ENCODE measurements at regions not wholly inside any gene's neighbourhood (a gene's known extent, or its start where the extent isn't known, plus 50 kb on each side); places are given as distances from the start of the nearest gene placed in this dataset.

DNA sequence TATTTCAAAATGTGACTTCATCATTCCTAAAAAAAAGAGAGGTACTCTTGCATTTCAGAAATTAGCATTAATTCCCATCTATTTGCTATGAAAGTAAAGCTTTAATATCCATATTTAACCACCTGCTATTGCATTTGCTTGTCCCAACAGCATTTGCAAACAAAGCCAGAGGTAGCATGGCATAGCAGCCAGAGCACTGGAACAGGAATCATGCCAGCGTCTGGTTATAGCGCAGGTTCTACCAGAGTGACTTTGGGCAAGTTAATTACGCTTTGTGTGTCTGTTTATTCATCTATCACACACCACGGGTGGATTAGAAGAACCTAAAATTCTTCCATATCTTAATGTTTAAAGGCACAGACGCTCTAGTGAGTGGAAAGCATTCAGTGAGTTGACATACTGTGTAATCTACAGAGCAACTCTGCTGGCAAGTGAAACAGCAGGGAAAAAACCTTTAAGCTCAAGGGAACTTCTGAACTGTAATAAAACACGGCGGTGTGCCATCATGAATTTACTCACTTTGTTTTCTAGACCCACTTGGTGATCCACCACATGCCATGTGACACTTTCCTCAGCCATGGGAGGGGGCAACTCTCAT is 76.6 kb upstream of the QRFPR start:
- Histone ChIP-seq H3K4me3 (no peak overlapping the region), H3K4me1 (no peaks in the 10 kb centered on the region), H3K9me3 (no peaks in the 10 kb centered on the region), H3K27ac (no peak overlapping the region), H3K36me3 (no peaks in the 10 kb centered on the region), H3K27me3 (peaks cover 0 to 14% (median 0%) of the 10 kb centered on the region in 4 donors)
- no peak for DNase-seq
- intact Hi-C loops (cut with DNase I), result no loop called here
- TF ChIP-seq, protein P1, sequence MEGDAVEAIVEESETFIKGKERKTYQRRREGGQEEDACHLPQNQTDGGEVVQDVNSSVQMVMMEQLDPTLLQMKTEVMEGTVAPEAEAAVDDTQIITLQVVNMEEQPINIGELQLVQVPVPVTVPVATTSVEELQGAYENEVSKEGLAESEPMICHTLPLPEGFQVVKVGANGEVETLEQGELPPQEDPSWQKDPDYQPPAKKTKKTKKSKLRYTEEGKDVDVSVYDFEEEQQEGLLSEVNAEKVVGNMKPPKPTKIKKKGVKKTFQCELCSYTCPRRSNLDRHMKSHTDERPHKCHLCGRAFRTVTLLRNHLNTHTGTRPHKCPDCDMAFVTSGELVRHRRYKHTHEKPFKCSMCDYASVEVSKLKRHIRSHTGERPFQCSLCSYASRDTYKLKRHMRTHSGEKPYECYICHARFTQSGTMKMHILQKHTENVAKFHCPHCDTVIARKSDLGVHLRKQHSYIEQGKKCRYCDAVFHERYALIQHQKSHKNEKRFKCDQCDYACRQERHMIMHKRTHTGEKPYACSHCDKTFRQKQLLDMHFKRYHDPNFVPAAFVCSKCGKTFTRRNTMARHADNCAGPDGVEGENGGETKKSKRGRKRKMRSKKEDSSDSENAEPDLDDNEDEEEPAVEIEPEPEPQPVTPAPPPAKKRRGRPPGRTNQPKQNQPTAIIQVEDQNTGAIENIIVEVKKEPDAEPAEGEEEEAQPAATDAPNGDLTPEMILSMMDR (IDR thresholded peaks at IDR 0.05), result no peak
- TF ChIP-seq POLR2A (IDR thresholded peaks at IDR 0.05), result no peak
- 50 to 63% methylated on average over 7 of the region's 7 CpGs for WGBS, 2 donors

DNA sequence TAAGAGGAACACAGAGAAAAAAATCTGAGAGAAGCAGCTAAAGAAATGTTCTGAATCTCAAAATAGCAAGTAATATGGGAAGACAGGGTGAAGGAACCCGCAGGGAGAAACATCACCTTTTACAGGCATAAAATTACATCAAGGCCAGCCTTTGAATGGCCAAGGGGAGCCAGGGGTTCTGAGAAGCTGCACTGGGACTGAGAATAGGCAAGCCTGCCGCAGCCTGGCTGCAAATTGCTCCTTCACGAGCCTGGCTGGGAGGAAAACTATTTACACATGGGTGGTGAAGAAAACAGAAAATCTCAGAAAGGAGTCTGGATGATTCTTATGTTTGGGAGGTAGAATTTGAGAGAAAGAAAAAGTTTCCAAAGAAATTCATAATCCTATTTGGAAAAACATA is 74.5 kb upstream of the QRFPR start:
- DNase-seq, result no peak
- intact Hi-C loops (cut with DNase I), result no loop called here
- Histone ChIP-seq H3K9me3 (no peaks in the 10 kb centered on the region), H3K36me3 (no peaks in the 10 kb centered on the region), H3K4me1 (no peaks in the 10 kb centered on the region), H3K27ac (no peak overlapping the region), H3K27me3 (peaks cover 0 to 11% (median 0%) of the 10 kb centered on the region in 4 donors), H3K4me3 (no peak overlapping the region)
- TF ChIP-seq, protein P1 (IDR thresholded peaks at IDR 0.05), result no peak
- no peak for TF ChIP-seq POLR2A (IDR thresholded peaks at IDR 0.05)
- WGBS, 2 donors, result 24 to 40% methylated on average over 3 of the region's 3 CpGs

DNA sequence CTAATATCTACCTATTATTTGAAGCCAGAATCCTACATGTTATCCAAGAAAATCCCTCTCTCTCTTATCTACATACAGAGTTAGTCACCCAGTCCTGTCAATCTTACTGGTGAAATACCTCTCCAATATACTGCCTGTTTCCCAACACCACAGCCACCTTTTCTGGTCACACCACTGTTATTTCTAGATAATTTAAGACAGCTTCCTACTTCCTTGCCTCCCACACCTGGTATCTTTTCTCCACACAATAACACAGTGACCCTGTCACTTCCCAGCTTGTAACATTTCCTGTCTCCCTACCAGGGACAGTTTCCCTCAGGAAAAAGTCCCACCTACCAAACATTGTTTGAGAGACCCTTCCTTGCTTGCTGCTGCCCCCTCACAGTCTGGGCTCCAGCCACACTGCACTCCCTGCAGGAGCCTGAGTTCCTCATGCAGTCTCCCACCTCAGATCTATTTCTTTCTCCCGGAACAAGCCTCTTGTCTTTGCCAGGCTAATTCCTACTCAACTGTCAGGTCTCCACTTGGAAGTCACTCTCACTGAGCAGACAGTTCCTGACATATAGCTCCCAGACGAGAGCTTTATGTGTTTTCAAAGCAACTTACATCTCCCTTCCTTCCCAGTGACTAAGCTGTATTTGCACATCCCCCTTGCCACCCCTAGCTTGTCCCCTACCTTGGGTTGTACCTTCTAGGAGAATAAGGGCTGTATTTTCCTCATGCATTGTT is 73.6 kb upstream of the QRFPR start:
- no peaks in the 10 kb centered on the region for H3K9me3 ChIP-seq
- intact Hi-C loops (cut with DNase I), result no loop called here
- H3K36me3 ChIP-seq, result no peaks in the 10 kb centered on the region
- DNase-seq, result no peak
- no peak overlapping the region for H3K27ac ChIP-seq
- no peak for TF ChIP-seq POLR2A (IDR thresholded peaks at IDR 0.05)
- TF ChIP-seq, protein P1 (IDR thresholded peaks at IDR 0.05), result no peak
- 18% methylated on average over 2 of the region's 2 CpGs for WGBS, 2 donors
- H3K4me3 ChIP-seq, result no peak overlapping the region
- no peaks in the 10 kb centered on the region for H3K4me1 ChIP-seq
- H3K27me3 ChIP-seq, result peaks cover 0 to 11% (median 0%) of the 10 kb centered on the region in 4 donors

DNA sequence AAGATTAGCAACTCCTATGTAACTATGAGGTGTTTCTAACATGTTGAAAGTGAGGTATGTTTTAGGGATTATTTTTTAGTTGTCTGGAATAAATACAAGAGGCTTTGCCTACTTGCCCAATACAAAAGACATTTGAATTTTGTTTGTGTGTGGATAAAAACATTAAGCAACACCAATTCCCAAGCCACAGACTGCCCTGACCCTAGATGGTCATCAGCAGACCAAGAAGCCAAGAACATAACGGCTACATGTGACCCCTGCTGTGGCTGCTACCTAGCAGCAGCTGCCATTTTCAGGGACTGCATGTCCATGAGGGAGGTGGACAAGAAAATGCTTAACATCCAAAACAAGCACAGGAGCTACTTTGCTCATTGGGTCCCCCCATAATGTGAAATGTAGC is 70.5 kb upstream of the QRFPR start:
- Histone ChIP-seq H3K36me3 (no peaks in the 10 kb centered on the region), H3K9me3 (no peaks in the 10 kb centered on the region), H3K27me3 (peaks cover 0 to 7% (median 0%) of the 10 kb centered on the region in 4 donors), H3K4me3 (no peak overlapping the region), H3K4me1 (no peaks in the 10 kb centered on the region), H3K27ac (no peak overlapping the region)
- intact Hi-C loops (cut with DNase I), result no loop called here
- no peak for DNase-seq
- TF ChIP-seq POLR2A (IDR thresholded peaks at IDR 0.05), result no peak
- TF ChIP-seq, protein P1 (IDR thresholded peaks at IDR 0.05), result no peak
- 58 to 78% methylated on average over 1 of the region's 1 CpG for WGBS, 2 donors

DNA sequence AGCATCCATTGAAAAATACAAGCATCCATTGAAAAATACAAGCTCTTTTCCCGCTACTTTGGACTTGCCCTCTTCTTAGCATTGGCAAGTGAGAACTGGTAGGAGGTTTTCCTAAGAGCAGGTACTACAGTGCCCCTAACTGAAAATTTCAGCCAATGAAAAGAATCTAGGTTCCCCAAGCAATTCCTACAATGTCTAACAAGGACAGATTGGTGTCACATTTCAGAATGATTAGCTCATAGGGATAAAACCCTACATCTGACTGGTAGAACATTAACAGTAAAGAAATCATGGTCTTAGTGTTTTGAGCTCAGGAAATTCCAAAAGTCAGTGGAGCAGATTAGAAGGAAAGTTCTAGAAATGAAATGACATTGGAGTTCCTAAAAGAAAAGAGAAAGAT is 68.6 kb upstream of the QRFPR start:
- TF ChIP-seq, protein P1 (IDR thresholded peaks at IDR 0.05), result no peak
- TF ChIP-seq POLR2A (IDR thresholded peaks at IDR 0.05), result no peak
- H3K4me1 ChIP-seq, result no peaks in the 10 kb centered on the region
- WGBS, 2 donors, result 91 to 100% methylated on average over 1 of the region's 1 CpG
- no peaks in the 10 kb centered on the region for H3K9me3 ChIP-seq
- H3K27me3 ChIP-seq, result no peaks in the 10 kb centered on the region
- no peak for DNase-seq
- intact Hi-C loops (cut with DNase I), result no loop called here
- no peak overlapping the region for H3K27ac ChIP-seq
- H3K36me3 ChIP-seq, result no peaks in the 10 kb centered on the region
- H3K4me3 ChIP-seq, result no peak overlapping the region

Data from esophagus squamous epithelium (tissue), 5 donors.